HG03575 (cell line): ENCODE measurements at regions not wholly inside any gene's neighbourhood (a gene's known extent, or its start where the extent isn't known, plus 50 kb on each side); places are given as distances from the start of the nearest gene placed in this dataset.

Source experiments
- ATAC-seq: cut with Tn5 transposase; IDR thresholded peaks from one replicate; pipeline ENCODE4 v1.9.1; 2021; ENCODE audit not compliant: unreplicated experiment, insufficient number of reproducible peaks, low FRiP score; ENCODE audit errors: extremely low read depth

- ATAC-seq = no peak
Observed at GRCh38 chr19:29409076-29409862, 116.5 kb upstream of the VSTM2B start.

DNA sequence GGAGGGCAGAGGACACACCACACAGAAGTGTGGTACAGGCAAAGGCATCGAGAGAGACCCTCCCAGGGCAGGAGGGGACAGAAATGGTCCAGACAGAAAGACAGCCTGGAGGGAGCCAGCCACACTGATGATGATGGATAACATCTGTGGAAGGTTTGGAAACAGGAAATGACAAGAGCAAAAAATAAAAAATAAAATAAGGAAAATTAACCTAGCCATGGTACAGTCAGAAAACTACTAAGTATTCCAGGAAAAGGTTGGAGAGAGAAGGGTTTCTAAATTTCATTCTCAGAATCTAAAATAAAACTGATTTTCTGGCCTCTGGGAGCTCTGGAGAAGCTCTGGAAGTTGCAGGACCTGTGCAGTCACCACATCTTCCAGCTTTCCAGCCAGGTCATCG is 115.2 kb upstream of the VSTM2B start:
- ATAC-seq = no peak

DNA sequence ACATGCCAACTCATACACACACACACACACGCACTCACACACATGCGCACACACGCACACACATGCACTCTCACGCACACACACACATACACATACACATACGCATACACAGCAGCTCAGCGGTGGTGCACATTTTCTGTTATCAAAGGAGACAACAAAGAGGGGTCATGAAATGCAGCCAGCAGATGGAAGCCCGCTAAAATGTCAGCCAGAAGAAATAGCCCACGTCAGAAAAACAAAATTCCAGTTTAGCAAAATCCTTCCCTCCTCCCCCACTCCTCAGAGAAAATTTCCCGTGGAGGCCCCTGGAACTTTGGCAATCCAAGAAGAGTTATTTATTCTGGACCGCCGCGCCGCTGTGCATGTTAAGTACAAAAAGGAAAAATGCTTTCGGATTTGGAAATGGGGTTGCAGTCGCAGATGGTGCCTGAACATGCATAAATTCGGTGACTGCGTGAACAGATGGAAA is 114.6 kb upstream of the VSTM2B start:
- ATAC-seq = no peak

- ATAC-seq = no peak
Observed at GRCh38 chr19:29413435-29413834, 112.4 kb upstream of the VSTM2B start.

DNA sequence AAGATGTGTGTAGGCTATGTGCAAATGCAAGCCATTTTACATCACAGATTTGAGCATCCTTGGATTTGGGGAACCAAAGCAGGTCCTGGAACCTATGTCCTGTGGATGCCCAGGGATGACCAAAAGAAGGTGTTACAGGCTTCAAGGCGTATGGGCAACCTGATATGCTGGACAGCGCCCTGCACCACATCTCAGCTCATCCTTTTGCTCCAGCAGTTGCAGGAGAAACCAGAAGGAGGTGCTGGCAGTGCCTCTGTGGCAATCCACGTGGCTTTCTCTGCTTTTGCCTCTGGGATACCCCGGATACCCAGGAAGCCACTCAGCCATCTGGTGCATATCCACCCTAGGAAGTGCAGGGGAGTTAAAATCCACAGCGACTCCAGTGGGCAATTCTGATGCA is 110.3 kb upstream of the VSTM2B start:
- no peak for ATAC-seq

DNA sequence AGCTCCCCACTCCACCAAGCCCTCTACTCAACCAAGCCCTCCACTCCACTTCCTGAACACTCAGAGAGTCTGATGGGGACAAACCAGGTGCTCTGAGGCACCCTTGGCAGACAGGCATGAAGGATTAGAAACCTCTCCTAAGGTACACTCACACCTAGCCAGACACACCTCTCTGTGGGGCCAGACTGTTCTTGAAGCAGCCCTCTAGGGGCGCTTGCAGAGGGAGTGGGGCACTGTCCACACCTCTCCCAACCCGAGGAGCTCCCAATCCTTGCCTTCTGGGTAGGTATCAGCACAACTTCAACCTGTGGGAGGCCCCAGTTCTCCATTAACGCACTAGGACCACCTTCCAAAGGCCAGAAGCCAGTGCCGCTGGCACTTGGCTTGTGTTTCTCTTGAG is 108.7 kb upstream of the VSTM2B start:
- ATAC-seq = no peak

DNA sequence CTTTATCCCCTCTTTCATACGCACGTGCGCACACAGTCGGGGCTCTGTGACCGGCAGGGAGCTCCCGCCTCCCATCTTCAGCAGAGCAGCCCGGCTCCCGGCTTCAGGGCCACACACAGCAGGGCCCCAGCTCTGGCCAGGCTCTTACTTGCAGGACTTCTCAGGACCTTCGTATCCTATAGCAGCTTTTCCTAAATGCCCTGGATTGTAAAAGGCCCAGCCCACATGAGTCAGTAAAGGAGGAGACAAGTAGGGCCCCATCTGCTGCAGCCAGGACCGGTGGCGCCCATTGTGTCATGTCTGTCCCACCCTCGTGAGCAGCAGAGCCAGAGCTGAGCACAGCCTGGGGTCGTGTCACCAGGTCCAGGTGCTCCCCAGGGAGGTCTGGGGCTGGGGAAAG is 107.6 kb upstream of the VSTM2B start:
- no peak for ATAC-seq

DNA sequence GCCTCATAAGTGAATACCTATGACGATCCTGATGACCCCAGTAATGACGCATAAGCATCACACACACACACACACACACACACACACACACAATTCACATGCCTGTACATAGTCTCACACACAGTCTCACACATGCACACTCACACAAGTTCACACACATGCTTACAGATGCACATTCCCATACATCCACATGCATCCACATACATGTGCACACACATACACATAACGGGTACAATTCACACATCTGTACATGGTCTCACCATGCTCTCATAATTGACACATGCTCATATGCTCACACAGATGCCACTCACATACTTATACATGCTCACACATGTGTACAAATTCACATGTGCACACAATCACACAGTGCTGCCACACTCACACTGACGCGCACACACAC is 105.7 kb upstream of the VSTM2B start:
- ATAC-seq = no peak

DNA sequence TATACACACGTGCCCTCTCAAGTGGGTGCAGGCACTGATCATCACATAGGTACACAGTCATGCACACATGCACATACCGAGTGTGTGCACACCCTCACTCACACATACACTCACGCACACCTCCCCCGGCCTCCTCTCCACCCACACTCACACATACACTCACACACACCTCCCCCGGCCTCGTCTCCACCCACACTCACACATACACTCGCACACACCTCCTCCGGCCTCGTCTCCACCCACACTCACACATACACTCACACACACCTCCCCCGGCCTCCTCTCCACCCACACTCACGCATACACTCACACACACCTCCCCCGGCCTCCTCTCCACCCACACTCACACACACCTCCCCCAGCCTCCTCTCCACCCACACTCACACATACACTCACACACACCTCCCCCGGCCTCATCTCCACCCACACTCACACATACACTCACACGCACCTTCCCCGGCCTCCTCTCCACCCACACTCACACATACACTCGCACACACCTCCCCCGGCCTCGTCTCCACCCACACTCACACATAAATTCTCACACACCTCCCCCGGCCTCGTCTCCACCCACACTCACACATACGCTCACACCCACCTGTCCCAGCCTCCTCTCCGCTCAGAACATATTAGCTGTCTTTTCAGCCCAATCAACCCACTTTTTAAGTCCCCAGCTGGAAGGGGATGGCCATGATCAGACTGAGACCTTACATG is 105.2 kb upstream of the VSTM2B start:
- ATAC-seq = no peak

DNA sequence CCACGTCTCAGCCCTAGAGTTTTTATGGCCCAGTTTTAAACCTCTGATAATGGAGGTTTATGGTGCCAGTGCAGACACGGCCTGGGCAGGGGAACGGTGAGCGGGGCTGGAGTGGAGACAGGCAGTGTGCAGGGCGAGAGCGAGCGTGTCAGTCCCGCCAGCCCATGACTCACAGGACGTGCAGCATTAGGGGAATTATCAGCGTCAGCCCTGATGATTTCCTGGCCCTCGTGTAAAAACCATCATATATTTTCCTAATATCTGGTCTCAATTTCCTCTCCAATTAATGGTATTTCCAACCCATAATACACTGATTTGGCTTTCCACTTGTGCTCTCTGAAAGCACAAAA is 104.6 kb upstream of the VSTM2B start:
- no peak for ATAC-seq

GRCh38 chr19:29422047-29422446 is 103.7 kb upstream of the VSTM2B start:
- ATAC-seq = no peak

DNA sequence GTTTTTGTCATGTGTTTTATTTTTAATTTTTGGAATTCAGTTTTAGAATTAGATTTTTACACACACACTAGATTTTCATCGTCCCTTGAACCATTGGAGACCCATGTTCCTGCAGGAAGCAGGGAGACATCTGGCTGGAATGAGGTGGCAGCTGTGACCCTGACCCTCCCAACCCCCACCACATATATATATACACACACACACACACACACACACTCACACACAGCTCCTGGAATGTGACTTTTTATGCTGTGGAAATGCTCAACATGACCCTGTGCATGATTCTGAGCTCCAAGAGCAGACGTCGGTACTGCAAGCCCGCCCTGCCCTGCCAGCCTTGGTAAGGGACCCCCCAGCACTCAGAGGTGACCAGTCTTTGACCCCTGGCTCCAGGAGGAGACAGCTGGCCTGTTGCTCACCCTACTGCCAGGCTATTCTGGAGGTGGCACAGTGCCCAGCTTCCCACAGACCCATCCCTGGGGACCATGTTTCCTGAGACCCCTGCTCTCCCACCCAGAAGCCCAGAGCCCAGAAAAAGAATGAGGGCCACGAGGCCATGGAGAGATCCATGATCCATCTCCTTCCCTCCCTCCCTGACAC is 103.2 kb upstream of the VSTM2B start:
- no peak for ATAC-seq

DNA sequence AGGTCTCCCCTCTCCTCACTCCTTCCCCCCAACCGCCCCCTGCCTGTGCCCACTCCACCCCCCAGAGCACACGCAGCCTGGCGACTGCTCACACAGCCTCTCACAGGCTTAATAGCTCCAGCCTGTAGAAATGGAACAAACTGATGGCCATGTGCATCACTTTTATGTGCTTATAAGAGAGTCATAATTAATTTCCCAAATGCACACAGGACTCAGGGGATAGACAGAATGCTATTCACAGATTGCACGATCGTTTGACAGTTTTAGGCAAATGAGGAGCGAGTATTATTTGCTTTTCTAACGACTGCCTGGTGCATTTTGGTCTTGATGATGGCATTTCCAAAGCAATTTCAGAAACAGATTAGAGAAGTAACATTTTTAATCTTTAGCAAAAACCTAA is 97.7 kb upstream of the VSTM2B start:
- no peak for ATAC-seq

- ATAC-seq = no peak
Observed at GRCh38 chr19:29429021-29429420, 96.8 kb upstream of the VSTM2B start.

DNA sequence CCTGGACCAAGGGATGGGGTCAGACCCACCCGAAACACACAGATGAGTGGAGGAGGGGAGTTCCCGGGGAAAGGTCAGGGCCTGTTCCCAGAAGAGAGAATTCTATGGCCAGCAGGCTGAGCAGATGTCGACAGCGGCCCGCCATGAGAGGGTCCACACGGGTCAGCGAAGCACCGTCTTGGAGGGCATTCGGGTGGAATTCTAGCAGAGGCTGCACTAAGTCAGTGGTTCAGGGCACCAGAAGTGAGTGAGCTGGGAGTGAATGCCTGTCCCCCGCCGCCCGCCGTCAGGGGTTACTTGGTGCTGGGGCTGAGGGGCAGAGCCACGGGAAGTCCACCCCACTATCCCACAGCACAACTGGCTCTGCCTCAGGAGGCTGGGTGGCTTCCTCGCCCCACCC is 96.2 kb upstream of the VSTM2B start:
- ATAC-seq = no peak

DNA sequence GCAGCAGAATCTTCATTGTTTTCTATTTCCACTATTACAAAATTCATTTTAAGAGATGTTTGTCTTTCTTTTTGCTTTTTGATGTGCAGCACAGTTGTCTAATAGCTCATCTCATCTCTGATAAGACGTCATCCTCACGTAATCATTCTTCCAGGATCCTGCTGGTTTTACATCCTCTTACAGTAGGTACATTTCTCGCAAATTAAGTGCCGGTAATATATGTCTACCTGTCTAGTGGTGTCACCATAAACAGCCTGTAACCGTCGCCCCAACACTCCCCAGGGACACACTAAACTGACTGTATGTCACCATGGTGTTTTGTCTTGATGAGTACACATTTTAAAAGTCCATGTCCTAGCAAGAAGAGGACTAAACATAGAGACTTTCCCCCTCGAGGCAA is 94.5 kb upstream of the VSTM2B start:
- ATAC-seq = no peak

GRCh38 chr19:29432677-29433076 is 93.1 kb upstream of the VSTM2B start:
- no peak for ATAC-seq

GRCh38 chr19:29436591-29437103 is 89.1 kb upstream of the VSTM2B start:
- ATAC-seq = no peak

DNA sequence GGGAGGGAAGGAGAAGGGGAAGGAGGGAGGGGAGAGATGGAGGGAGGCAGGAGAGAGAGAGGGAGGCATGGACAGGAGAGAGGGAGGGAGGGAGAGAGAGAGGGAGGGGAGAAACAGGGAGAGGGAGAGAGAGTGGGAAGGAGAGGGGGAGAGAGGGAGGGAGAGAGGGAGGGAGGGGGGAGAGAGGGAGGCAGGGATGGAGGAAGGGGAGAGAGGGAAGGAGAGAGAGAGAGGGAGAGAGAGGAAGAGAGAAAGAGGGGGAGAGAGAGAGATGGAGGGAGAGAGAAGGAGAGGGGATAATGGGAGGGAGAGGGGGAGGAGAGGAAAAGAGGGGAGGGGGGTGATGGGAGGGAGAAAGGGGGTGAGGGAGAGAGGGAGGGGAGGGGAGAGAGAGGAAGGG is 86.8 kb upstream of the VSTM2B start:
- ATAC-seq = no peak
